GM12874 (cell line): ENCODE measurements at regions not wholly inside any gene's neighbourhood (a gene's known extent, or its start where the extent isn't known, plus 50 kb on each side); places are given as distances from the start of the nearest gene placed in this dataset.

Experiments
- CTCF ChIP-seq: IDR thresholded peaks from 2 replicates; pipeline ENCODE4 v1.5.1; 2011; ENCODE audit warnings: low read depth, mild to moderate bottlenecking, control low read depth, low read length, moderate library complexity; ENCODE audit not compliant: insufficient read depth

DNA sequence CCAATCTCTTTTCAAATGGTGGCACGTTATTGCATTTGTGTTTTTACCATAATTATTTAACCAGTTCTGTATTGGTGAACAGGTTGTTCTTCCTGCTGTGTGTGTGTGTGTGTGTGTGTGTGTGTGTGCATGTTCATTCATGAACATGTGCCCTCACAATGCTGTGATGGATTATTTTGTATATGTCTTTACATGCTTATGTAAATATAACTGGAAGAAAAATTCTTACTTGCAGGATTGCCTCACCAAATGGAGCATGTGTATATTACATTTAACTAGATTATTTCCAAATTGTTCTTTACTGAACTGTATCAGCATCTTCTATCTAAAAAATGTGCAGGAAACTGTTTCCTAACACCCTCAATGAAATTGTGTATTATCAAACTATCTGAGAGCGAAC lies 175.2 kb upstream of the ZPLD1 start:
- no peak for TF ChIP-seq CTCF

DNA sequence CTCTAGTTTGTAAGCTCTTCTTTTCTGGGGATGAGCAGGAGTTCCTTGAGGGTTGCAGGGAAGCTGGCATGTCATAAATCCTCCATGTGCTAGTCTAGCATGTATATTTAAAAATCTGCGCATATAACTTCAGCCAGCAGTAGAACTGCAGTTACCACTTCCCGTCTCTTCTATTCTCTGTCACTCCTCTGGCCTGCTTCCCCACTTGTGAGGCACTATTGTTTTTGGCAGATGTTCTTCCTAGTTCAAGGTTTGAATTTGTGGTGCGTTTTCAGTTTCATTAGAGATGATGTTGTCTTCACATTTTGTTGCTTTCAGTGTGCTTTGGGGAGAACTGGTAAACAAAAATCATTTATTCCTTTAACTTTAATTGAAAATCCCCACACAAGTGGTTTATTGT lies 169.1 kb upstream of the ZPLD1 start:
- TF ChIP-seq CTCF = no peak

- no peak for TF ChIP-seq CTCF
Measured at GRCh38 chr3:102269406-102269805, 165.4 kb upstream of the ZPLD1 start.

- no peak for TF ChIP-seq CTCF
Measured at GRCh38 chr3:102290241-102290640, 144.6 kb upstream of the ZPLD1 start.

DNA sequence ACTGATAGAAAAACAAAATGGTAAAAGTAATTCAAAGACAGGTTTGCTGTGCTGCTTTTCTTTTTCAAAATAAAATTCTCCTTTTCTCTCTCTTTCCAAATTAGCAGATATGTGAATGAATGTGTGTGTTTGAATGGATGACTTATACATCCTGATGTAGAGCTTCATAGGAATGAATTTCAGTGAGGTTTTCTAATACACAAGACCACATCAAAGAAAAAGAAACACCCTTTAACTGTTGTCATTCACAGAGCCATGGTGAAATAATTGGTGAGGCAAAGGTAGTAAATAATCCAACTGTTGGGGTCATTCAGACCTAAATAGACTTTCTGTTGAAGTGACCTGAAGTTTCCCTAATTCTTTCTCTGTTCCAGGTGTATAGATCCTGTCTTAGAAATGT lies 139.1 kb upstream of the ZPLD1 start:
- no peak for TF ChIP-seq CTCF

GRCh38 chr3:102297072-102297658 lies 137.7 kb upstream of the ZPLD1 start:
- TF ChIP-seq CTCF = no peak

DNA sequence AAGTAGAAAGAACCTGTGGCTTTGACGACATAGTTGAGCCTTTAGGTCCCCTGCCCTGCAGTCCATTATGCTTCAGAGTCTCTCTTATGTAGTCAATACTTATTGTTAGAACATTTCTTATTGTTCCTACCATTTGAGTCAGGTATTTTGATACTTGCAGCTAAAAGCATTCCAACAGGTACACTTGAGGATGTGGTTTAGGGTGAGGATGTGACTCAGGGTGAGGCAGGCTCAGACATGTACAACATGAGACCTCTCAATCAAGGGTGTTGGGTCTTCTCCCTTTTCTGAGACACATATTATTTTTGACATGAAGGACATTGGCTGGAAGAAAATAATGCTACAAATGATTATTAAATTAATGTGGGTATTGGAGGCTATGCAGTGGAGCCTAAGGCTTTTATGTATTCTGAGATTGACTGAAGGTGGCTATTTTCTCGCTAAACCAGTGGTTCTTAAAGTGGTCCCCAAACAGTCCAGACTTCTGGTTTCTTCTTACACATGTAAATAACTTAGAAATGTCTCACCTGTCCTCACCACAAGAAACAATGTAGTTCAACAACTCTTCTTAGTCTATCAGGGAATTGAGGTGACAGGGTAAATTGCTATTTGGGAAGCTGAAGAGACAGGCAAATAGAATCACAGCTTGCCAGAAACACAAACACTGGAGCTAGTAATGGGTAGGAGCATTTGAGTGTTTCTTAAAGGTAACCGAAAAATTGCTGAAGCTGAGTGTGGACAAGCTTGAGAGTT lies 135.5 kb upstream of the ZPLD1 start:
- TF ChIP-seq CTCF = no peak
